ENCODE measurements at regions not wholly inside any gene's neighbourhood (a gene's known extent, or its start where the extent isn't known, plus 50 kb on each side); places are given as distances from the start of the nearest gene placed in this dataset.

GRCh38 chr15:20368974-20369373 is 172.6 kb downstream of the GOLGA6L6 start:
- TF ChIP-seq CTCF (IDR thresholded peaks at IDR 0.05; ENCODE audit: borderline replicate concordance, extremely low read depth, low read length, poor library complexity, severe bottlenecking) (no peak), EZH2 (IDR thresholded peaks at IDR 0.05; ENCODE audit: borderline replicate concordance, low read depth, low read length, severe bottlenecking) (no peak)

Data from DND-41 (cell line).